Gastroesophageal sphincter (tissue), 4 donors: ENCODE measurements at regions not wholly inside any gene's neighbourhood (a gene's known extent, or its start where the extent isn't known, plus 50 kb on each side); places are given as distances from the start of the nearest gene placed in this dataset.

Source experiments
- ATAC-seq: fragments of 150-250 bp; one replicate; pipeline ENCODE4 v1.9.1; 2016; ENCODE audit warnings: mild to moderate bottlenecking, moderate library complexity
- H3K27ac ChIP-seq, 4 donors: fragments of 200-600 bp; sonication (generic) in 3 of 4; 1 replicate in 3 of 4; 2 replicates in 1 of 4; pipeline ENCODE4 v1.5.1; 2016 to 2019
- H3K27me3 ChIP-seq: fragments of 200-600 bp; sonication (generic); one replicate; pipeline ENCODE4 v1.5.1; 2019
- H3K36me3 ChIP-seq, 2 donors: fragments of 200-600 bp; sonication (generic); one replicate each; pipeline ENCODE4 v1.5.1; 2019; ENCODE audit warnings: control low read depth in 1 of 2
- H3K4me1 ChIP-seq, 3 donors: fragments of 200-600 bp; sonication (generic); 1 replicate in 2 of 3; 2 replicates in 1 of 3; pipeline ENCODE4 v1.5.1; 2016 to 2019; ENCODE audit warnings: control low read depth in 2 of 3
- H3K4me3 ChIP-seq, 2 donors: fragments of 200-600 bp; sonication (generic); one replicate each; pipeline ENCODE4 v1.5.1; 2019; ENCODE audit warnings: mild to moderate bottlenecking in 1 of 2, moderate library complexity in 1 of 2
- H3K9me3 ChIP-seq, 3 donors: fragments of 200-600 bp; sonication (generic); one replicate each; pipeline ENCODE4 v1.5.1; 2017 to 2019; ENCODE audit warnings: control low read depth in 2 of 3
- CTCF ChIP-seq, 4 experiments: fragments of 200-600 bp in 2 of 4; fragments of 450-650 bp in 2 of 4; sonication (generic) in 1 of 4; IDR thresholded peaks; one replicate each; pipeline ENCODE4 v1.5.1; 2017 to 2019; ENCODE audit warnings: antibody characterized with exemption in 4 of 4, mild to moderate bottlenecking in 2 of 4, moderate library complexity in 2 of 4
- EP300 ChIP-seq: sonication (generic); formaldehyde crosslinking; IDR thresholded peaks from one replicate; pipeline ENCODE4 v1.6.1; 2017; ENCODE audit warnings: antibody characterized with exemption, mild to moderate bottlenecking
- POLR2A ChIP-seq, 2 donors: fragments of 450-650 bp; IDR thresholded peaks; one replicate each; pipeline ENCODE4 v1.6.1; 2017; ENCODE audit warnings: antibody characterized with exemption in 2 of 2, mild to moderate bottlenecking in 2 of 2, moderate library complexity in 1 of 2
- POLR2AphosphoS5 ChIP-seq: sonication (generic); formaldehyde crosslinking; IDR thresholded peaks from one replicate; pipeline ENCODE4 v1.6.1; 2017; ENCODE audit warnings: antibody characterized with exemption
- WGBS, 2 donors: methylation state at CpG; one replicate each; pipeline ENCODE4 v1.1.5; 2018; ENCODE audit warnings: low coverage in 1 of 2; 5-methylcytosine and 5-hydroxymethylcytosine counted together

GRCh38 chr14:58872061-58872460, 234.3 kb downstream of the DACT1 start:
- Histone ChIP-seq H3K9me3 (no peaks in the 10 kb centered on the region), H3K36me3 (no peaks in the 10 kb centered on the region), H3K27me3 (no peaks in the 10 kb centered on the region), H3K4me3 (no peak overlapping the region), H3K4me1 (no peaks in the 10 kb centered on the region), H3K27ac (no peak overlapping the region)
- TF ChIP-seq EP300, result no peak
- TF ChIP-seq CTCF (IDR thresholded peaks at IDR 0.05), result no peak
- TF ChIP-seq POLR2AphosphoS5, result no peak
- TF ChIP-seq POLR2A (IDR thresholded peaks at IDR 0.05), result no peak
- 40 to 82% methylated on average over 3 to 6 of the region's 6 CpGs for WGBS, 2 donors
- ATAC-seq, result no peak

GRCh38 chr14:58873228-58873953, 235.6 kb downstream of the DACT1 start:
- no peak overlapping the region for H3K4me3 ChIP-seq
- no peaks in the 10 kb centered on the region for H3K27me3 ChIP-seq
- H3K36me3 ChIP-seq, result no peaks in the 10 kb centered on the region
- no peak overlapping the region for H3K27ac ChIP-seq
- H3K9me3 ChIP-seq, result no peaks in the 10 kb centered on the region
- ATAC-seq, result no peak
- WGBS, 2 donors, result 70 to 74% methylated on average over 5 of the region's 5 CpGs
- TF ChIP-seq CTCF (IDR thresholded peaks at IDR 0.05) (no peak), EP300 (no peak), POLR2A (IDR thresholded peaks at IDR 0.05) (no peak), POLR2AphosphoS5 (no peak)
- H3K4me1 ChIP-seq, result no peaks in the 10 kb centered on the region

GRCh38 chr14:58875613-58876012, 237.9 kb downstream of the DACT1 start:
- WGBS, 2 donors, result no CpG with 5 or more reads among the region's 1 CpG
- Histone ChIP-seq H3K36me3 (no peaks in the 10 kb centered on the region), H3K4me3 (no peak overlapping the region), H3K4me1 (no peaks in the 10 kb centered on the region), H3K27me3 (no peaks in the 10 kb centered on the region), H3K9me3 (no peaks in the 10 kb centered on the region), H3K27ac (no peak overlapping the region)
- no peak for TF ChIP-seq POLR2A (IDR thresholded peaks at IDR 0.05)
- no peak for ATAC-seq

- Histone ChIP-seq H3K9me3 (no peaks in the 10 kb centered on the region), H3K27ac (no peak overlapping the region), H3K4me1 (no peaks in the 10 kb centered on the region), H3K27me3 (no peaks in the 10 kb centered on the region), H3K4me3 (no peak overlapping the region), H3K36me3 (no peaks in the 10 kb centered on the region)
- no peak for ATAC-seq
- no peak for TF ChIP-seq POLR2A (IDR thresholded peaks at IDR 0.05)
These were observed 238.8 kb downstream of the DACT1 start for GRCh38 chr14:58876608-58877007.

GRCh38 chr14:58878439-58879139, 240.8 kb downstream of the DACT1 start:
- no peak overlapping the region for H3K27ac ChIP-seq
- peaks cover 0 to 12% (median 0%) of the 10 kb centered on the region in 3 donors for H3K4me1 ChIP-seq
- TF ChIP-seq POLR2A (IDR thresholded peaks at IDR 0.05) (no peak), POLR2AphosphoS5 (no peak), EP300 (no peak), CTCF (IDR thresholded peaks at IDR 0.05) (no peak)
- 81 to 95% methylated on average over 2 of the region's 2 CpGs for WGBS, 2 donors
- H3K36me3 ChIP-seq, result no peaks in the 10 kb centered on the region
- H3K9me3 ChIP-seq, result no peaks in the 10 kb centered on the region
- H3K27me3 ChIP-seq, result no peaks in the 10 kb centered on the region
- no peak overlapping the region for H3K4me3 ChIP-seq
- no peak for ATAC-seq

- WGBS, 2 donors, result 92% methylated on average over 1 of the region's 1 CpG; no CpG with 5 or more reads in 1 of the 2 donors
- no peaks in the 10 kb centered on the region for H3K9me3 ChIP-seq
- H3K36me3 ChIP-seq, result no peaks in the 10 kb centered on the region
- H3K27me3 ChIP-seq, result no peaks in the 10 kb centered on the region
- H3K4me3 ChIP-seq, result no peak overlapping the region
- no peak overlapping the region for H3K27ac ChIP-seq
- H3K4me1 ChIP-seq, result peaks cover 0 to 12% (median 0%) of the 10 kb centered on the region in 3 donors
- no peak for ATAC-seq
- TF ChIP-seq POLR2A (IDR thresholded peaks at IDR 0.05), result no peak
- no peak for TF ChIP-seq CTCF (IDR thresholded peaks at IDR 0.05)
- no peak for TF ChIP-seq POLR2AphosphoS5
- no peak for TF ChIP-seq EP300
These were observed 243.7 kb downstream of the DACT1 start for GRCh38 chr14:58881433-58881832.
